ENCODE measurements at regions not wholly inside any gene's neighbourhood (a gene's known extent, or its start where the extent isn't known, plus 50 kb on each side); places are given as distances from the start of the nearest gene placed in this dataset.

DNA sequence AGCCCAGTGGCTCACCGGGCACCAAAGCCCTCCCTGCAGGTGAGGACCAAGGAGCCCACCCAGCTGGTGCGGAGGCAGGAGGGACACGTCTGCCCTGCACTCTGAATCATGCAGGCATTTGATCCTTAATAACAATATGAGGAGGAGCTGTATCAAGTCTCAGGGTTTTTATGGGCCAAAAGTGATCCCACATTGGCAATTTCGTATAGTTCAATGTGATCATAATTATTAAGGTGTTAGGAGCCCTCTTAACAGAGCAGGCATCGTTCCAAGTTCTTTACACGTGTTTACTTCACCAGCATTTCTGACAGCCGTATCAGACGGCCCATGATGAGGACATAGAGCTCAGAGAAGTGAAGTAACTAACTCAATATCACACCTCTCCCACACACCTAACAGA, 91.9 kb upstream of the PRR5 start:
- TF ChIP-seq, protein P1, sequence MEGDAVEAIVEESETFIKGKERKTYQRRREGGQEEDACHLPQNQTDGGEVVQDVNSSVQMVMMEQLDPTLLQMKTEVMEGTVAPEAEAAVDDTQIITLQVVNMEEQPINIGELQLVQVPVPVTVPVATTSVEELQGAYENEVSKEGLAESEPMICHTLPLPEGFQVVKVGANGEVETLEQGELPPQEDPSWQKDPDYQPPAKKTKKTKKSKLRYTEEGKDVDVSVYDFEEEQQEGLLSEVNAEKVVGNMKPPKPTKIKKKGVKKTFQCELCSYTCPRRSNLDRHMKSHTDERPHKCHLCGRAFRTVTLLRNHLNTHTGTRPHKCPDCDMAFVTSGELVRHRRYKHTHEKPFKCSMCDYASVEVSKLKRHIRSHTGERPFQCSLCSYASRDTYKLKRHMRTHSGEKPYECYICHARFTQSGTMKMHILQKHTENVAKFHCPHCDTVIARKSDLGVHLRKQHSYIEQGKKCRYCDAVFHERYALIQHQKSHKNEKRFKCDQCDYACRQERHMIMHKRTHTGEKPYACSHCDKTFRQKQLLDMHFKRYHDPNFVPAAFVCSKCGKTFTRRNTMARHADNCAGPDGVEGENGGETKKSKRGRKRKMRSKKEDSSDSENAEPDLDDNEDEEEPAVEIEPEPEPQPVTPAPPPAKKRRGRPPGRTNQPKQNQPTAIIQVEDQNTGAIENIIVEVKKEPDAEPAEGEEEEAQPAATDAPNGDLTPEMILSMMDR (conservative IDR thresholded peaks at IDR 0.05): no peak
- TF ChIP-seq ZFX (IDR thresholded peaks at IDR 0.05): no peak
